C4-2B (cell line): ENCODE measurements at regions not wholly inside any gene's neighbourhood (a gene's known extent, or its start where the extent isn't known, plus 50 kb on each side); places are given as distances from the start of the nearest gene placed in this dataset.

Experiments used
- H3K27ac ChIP-seq: fragments of 450-650 bp; 2 replicates; pipeline ENCODE4 v1.5.1; 2017
- ZFX ChIP-seq: fragments of 450-650 bp; IDR thresholded peaks from 2 replicates; pipeline ENCODE4 v1.6.1; 2017
- TF ChIP-seq, protein P1 (sequence below): fragments of 450-650 bp; conservative IDR thresholded peaks from 2 replicates; pipeline ENCODE4 v1.5.1; 2017; ENCODE audit warnings: mild to moderate bottlenecking

DNA sequence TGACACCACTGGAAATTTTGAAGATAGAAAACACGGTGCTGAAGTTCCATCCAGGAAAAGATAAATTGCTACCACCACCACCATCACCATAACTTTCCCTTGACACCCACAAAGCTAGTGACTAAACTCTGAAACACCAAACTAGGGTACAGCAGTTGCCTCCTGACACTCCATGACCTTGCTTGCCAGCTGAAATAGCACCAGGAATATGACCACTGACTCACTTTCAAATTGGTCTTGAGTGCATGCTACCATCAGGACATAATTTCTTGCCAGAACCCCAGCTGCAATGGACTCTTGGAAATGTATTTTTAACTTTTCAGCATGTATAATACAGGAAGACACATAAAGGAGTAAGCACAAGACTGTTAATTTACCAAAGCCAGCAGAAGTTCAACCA is 283.3 kb downstream of the CENPC start:
- no peak overlapping the region for H3K27ac ChIP-seq
- TF ChIP-seq, protein P1, sequence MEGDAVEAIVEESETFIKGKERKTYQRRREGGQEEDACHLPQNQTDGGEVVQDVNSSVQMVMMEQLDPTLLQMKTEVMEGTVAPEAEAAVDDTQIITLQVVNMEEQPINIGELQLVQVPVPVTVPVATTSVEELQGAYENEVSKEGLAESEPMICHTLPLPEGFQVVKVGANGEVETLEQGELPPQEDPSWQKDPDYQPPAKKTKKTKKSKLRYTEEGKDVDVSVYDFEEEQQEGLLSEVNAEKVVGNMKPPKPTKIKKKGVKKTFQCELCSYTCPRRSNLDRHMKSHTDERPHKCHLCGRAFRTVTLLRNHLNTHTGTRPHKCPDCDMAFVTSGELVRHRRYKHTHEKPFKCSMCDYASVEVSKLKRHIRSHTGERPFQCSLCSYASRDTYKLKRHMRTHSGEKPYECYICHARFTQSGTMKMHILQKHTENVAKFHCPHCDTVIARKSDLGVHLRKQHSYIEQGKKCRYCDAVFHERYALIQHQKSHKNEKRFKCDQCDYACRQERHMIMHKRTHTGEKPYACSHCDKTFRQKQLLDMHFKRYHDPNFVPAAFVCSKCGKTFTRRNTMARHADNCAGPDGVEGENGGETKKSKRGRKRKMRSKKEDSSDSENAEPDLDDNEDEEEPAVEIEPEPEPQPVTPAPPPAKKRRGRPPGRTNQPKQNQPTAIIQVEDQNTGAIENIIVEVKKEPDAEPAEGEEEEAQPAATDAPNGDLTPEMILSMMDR, result no peak
- no peak for TF ChIP-seq ZFX

DNA sequence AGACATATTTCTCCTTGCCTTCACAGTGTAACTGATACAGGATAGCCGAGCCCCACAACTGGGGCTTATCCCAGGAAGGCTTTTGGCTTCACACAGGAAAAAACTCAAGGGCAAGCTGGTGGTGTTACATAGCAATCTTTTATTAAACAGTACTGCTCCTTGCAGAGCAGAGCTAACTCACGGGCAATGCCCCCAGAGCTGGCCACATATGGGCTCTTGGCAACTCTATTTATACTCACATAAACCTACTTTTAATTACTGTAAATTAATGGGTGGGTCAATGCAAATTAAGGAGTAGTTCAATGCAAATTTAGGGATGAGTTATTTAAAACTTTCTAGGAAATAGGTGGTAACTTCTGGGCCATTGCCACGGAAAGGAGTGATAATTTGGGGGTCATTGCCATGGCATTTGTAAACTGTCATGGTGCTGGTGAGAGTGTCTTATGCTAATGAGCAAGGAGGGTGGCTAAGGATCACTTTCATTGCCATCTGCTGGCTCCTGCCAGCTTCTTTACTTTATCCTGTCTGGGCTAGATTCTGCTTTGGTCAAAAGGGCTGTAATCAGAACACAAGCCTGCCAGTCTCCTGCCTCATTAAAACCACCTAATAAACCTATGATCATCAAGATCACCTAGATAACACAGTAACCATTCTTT is 288.8 kb downstream of the CENPC start:
- no peak overlapping the region for H3K27ac ChIP-seq
- TF ChIP-seq ZFX, result no peak
- TF ChIP-seq, protein P1, result no peak

DNA sequence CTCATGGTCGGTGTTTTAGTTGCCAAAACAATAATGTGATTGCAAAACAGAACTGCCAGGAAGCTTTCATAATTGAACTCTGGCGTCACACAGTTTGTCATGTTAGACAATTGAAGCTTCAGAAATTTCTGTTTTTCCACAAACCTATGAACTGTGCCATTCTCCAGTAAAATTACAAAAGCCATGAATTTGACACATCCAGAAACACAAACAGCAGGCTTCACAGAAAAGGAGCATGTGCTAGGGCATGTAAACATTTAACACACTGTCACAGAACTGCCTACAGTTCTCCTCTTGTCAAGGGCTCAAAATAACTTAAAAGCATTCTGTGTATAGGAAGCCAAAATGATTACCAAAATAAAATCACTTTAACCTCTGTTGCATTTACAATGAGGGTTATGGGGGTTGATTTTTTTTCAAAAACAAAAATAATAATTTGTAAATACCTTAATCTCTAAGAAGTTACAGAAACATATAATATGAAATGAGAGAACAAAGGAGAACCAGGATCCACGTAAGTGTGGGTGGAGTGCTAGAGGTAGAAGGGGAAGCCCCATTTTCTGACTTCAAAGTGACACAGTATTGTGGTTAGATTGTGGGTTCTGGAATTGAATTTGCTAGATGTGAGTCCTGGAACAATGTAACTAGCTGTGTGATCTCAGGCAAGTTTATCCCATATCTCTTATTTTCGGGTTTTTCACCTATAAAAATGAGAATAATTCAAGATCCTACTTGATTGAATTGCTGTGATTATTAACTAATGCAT is 295.0 kb downstream of the CENPC start:
- H3K27ac ChIP-seq, result no peak overlapping the region
- TF ChIP-seq, protein P1, result no peak
- TF ChIP-seq ZFX, result no peak

DNA sequence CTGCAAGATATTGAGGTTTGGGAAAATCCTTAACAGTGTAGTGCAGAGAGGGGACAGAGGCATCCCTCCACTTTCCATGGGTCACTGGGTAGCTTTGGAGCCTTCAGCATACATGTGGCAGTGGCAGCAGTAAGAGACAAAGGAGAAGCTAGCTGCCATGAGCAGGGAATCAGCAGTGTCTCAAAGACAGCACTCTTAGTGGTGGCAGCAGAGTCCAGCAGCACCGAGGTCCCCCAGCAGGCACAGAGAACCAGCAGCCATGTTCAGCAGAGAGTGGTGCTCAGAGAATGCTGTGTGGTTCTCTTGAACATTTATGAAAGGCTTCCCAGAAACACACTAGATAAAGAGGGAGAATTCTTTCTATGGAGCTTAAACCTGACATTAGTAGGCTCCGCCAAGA is 308.5 kb downstream of the CENPC start:
- TF ChIP-seq, protein P1, result no peak
- TF ChIP-seq ZFX, result no peak
- no peak overlapping the region for H3K27ac ChIP-seq

DNA sequence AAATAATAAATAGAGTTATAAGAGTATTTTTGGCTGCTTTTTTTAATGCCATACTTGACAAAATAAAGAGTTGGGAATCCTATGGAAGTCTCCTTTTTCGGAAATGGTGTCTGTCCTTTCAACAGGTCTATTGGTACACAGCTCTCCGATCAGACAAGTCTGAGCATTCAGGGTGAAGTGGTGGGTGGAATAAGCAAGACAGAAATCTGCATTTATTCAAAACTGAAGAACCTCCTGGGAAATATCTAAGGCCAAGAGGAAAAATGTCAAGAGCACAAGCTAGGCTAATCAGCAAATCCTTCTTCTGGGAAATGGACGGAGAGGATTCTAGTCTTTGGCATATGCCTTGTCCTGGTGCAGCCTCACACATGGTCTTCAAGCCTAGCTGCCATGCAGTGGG is 309.0 kb downstream of the CENPC start:
- TF ChIP-seq, protein P1, result no peak
- TF ChIP-seq ZFX, result no peak
- H3K27ac ChIP-seq, result no peak overlapping the region

DNA sequence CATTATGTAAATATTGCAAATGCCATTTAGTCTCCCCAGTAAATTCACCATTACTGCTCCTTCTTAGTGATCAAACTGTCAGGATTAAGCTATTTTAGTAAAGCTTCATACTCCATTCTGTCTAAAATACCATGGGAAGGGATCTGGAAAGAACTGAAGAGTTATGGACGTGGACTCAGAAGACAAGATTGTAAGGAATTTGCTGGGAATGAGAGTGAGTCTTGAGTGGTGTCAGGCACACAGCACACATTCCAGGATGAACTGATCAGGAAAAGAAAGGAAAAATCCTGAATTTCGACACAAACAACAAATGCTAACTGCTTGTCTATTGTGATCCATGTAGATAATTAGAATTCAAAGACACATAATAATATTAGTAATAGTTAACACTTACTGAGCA is 311.0 kb downstream of the CENPC start:
- no peak overlapping the region for H3K27ac ChIP-seq

DNA sequence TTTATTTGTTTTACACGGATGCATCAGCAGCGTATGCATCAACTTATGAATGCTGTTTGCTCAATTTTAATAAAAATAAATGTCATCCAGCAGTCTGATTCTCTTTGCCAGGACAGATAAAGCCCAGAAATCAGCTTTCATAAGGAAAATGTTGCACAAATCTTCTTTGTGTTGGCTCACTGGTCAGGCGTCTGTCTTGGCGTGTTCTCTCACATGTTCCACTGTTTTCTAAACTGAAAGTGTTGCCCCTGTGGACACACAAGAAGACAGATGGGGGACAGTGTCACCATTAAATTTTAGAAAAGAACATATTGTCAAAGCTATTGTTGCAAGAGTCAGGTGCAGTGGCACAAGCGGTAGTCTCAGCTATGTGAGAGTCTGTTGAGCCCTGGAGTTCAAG is 316.2 kb downstream of the CENPC start:
- TF ChIP-seq, protein P1, result no peak
- no peak for TF ChIP-seq ZFX
- H3K27ac ChIP-seq, result no peak overlapping the region

More for the DNA sequence above, 311.0 kb downstream of the CENPC start:
- TF ChIP-seq ZFX, result no peak
